ENCODE measurements at regions not wholly inside any gene's neighbourhood (a gene's known extent, or its start where the extent isn't known, plus 50 kb on each side); places are given as distances from the start of the nearest gene placed in this dataset.

DNA sequence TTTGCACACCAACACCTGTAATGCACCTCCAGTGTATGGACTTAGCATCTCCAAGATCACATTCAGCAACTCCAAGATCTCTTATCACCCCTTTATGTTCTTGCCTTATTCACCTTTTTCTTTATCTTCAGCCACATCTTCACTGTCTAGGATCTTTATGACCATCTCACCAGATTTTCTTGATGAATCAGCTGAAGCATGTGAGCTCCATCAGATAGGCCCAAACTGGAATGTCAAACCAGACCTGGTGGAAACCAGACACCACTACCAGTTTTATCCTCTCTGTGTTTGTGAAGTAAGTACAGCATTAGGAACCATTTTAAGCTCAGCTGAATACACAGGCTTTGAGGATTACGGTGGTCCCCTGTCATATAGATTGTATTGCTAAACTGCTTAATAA is 330.4 kb upstream of the NDN start:
- TF ChIP-seq CTCF (IDR thresholded peaks at IDR 0.05; ENCODE audit: extremely low read depth, missing control alignments), result no peak
- no peak for DNase-seq (ENCODE audit: low spot score)

- no peak for TF ChIP-seq CTCF (IDR thresholded peaks at IDR 0.05; ENCODE audit: extremely low read depth, missing control alignments)
- no peak for DNase-seq (ENCODE audit: low spot score)
Observed at GRCh38 chr15:24039683-24040082, 352.6 kb upstream of the NDN start.

- no peak for TF ChIP-seq CTCF (IDR thresholded peaks at IDR 0.05; ENCODE audit: extremely low read depth, missing control alignments)
- DNase-seq (ENCODE audit: low spot score), result no peak
Observed at GRCh38 chr15:24054547-24055245, 367.6 kb upstream of the NDN start.

DNA sequence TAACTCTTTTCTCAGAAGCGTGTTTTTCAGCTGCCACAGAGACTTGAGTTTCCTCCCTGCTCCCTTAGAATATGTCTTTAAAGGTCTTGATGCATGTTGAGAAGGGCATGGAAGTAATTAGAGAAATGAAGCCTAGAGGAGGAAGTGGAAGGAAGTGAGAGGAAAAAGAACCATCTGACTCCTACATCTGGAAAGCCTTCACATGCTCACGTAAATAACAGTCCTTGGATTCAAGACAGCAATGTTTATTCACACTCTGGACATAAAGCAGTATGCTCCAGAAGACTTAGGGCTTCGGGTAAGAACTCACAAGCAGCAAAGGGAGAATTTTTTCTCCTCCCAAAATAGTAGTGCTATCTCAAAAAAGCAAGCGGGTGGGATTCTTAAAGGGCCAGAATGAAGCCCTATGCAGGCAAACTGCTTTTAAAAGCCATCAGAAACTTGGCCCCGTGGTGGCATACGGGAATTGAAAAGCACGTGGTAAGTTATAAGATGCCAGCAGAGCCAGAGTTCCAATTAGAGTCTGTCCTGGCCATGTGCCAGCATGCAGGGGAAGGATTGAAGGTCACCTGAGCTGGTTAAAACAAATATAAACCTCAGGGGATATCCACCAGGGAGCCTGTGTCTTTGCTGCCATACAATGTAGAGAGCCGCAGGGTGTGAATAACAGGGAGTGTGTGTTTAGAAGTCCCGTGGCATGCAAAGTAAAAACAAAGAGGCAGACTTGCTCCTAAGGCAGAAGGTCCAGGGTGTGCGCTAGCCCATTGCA is 380.8 kb upstream of the NDN start:
- no peak for DNase-seq (ENCODE audit: low spot score)
- no peak for TF ChIP-seq CTCF (IDR thresholded peaks at IDR 0.05; ENCODE audit: extremely low read depth, missing control alignments)

DNA sequence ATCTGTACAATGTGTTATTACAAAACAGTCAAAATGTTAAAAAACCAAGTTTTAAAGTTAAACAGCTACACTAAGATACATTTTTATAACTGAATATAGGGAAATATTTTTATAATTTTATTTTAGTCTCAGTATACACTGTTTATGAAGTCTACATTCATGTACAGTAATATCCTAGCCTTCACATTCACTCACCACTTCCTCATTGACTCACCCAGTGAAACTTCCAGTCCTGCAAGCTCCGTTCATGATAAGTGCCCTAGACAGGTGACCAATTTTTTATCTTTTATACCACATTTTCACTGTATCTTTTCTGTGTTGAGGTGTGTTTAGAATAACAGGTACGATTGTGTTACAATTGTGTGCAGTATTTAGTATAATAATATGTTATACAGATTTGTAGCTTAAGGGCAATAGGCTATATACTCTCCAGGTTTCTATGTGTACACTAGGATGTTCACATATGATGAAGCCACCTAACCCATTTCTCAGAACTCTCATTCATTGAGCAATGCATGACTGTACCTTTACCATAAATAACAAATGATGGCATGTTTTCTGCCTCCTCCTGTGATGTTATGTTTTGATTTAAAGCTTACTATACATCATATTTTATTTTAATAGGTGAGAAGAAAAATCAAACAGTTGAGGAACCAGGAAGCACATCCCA is 388.4 kb upstream of the NDN start:
- DNase-seq (ENCODE audit: low spot score), result no peak
- TF ChIP-seq CTCF (IDR thresholded peaks at IDR 0.05; ENCODE audit: extremely low read depth, missing control alignments), result no peak

GRCh38 chr15:24076090-24076784 is 389.1 kb upstream of the NDN start:
- DNase-seq (ENCODE audit: low spot score), result no peak
- TF ChIP-seq CTCF (IDR thresholded peaks at IDR 0.05; ENCODE audit: extremely low read depth, missing control alignments), result no peak

Measured in GM20000 (cell line).